Activated CD8-positive, alpha-beta T cell treated with anti-CD3 and anti-CD28 coated beads for 36 hours (primary cell): ENCODE measurements at regions not wholly inside any gene's neighbourhood (a gene's known extent, or its start where the extent isn't known, plus 50 kb on each side); places are given as distances from the start of the nearest gene placed in this dataset.
"Not testable (repeated sequence)": the region's sequence is repeated elsewhere in the genome, so short reads cannot be mapped to it uniquely, and the experiment has no call there.

Experiments
- ATAC-seq: fragments of 200-7000 bp; cut with Tn5 transposase; one replicate; pipeline ENCODE4 v1.10.0; 2021; ENCODE audit warnings: mild to moderate bottlenecking, moderate library complexity
- CTCF ChIA-PET: fragments of 350-600 bp; sonication (Branson Sonifier 250); formaldehyde crosslinking; loops from one replicate; lab custom pipeline; 2021; ENCODE audit warnings: antibody characterized with exemption; lab: Charles Lee
- POLR2A ChIA-PET: fragments of 350-600 bp; sonication (Branson Sonifier 250); formaldehyde crosslinking; loops from one replicate; lab custom pipeline; 2021; ENCODE audit warnings: antibody characterized with exemption; lab: Charles Lee
- DNase-seq: peaks from one replicate; pipeline ENCODE4 v3.0.0-alpha.2; 2020
- H3K27ac Mint-ChIP-seq: one replicate; pipeline ENCODE4 v1.8.0; 2021; ENCODE audit warnings: mild to moderate bottlenecking, mixed read lengths
- H3K27me3 Mint-ChIP-seq: one replicate; pipeline ENCODE4 v1.8.0; 2021; ENCODE audit warnings: mixed read lengths
- H3K36me3 Mint-ChIP-seq: one replicate; pipeline ENCODE4 v1.8.0; 2021; ENCODE audit warnings: low read depth, mixed read lengths
- H3K4me1 Mint-ChIP-seq: one replicate; pipeline ENCODE4 v1.8.0; 2021; ENCODE audit warnings: low read depth, mixed read lengths
- H3K4me3 Mint-ChIP-seq: one replicate; pipeline ENCODE4 v1.8.0; 2021; ENCODE audit warnings: mild to moderate bottlenecking, moderate library complexity, mixed read lengths
- H3K9me3 Mint-ChIP-seq: one replicate; pipeline ENCODE4 v1.8.0; 2021; ENCODE audit warnings: mixed read lengths
- CTCF ChIP-seq: fragments of 200-600 bp; IDR thresholded peaks from one replicate; pipeline ENCODE4 v1.8.0; 2022; ENCODE audit warnings: antibody characterized with exemption, mild to moderate bottlenecking
- intact Hi-C: fragments of 100-400 bp; cut with micrococcal nuclease; formaldehyde crosslinking; loops from one replicate; pipeline ENCODE4 v1.10.0; 2022

DNA sequence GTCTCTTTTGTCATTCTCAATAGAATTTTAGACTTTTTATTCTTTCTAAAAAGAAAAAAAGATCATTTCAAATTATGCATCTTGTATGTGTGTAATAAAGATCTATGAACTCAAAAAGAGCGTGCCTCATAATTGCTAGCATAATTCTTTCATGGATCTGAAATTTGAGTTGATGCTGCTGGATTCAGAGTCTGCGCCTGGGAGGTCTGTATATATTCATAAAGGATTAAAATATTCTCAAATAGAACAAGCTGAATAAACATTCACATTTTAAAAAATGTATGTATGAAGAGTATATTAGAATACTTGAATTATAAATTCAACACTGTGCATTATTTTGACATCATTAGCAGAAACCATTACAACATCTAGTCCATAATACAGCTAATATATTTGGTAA, 297.8 kb upstream of the GRAMD2B start:
- ATAC-seq, result no peak
- intact Hi-C loops, result no loop called here
- Mint-ChIP-seq H3K4me3 (no peak overlapping the region), H3K9me3 (no peaks in the 10 kb centered on the region), H3K27me3 (no peaks in the 10 kb centered on the region), H3K4me1 (no peaks in the 10 kb centered on the region), H3K36me3 (no peaks in the 10 kb centered on the region), H3K27ac (no peak overlapping the region)
- TF ChIP-seq CTCF, result no peak
- POLR2A ChIA-PET, result no interaction called here
- CTCF ChIA-PET, result no interaction called here
- DNase-seq, result no peak

- no peaks in the 10 kb centered on the region for H3K27me3 Mint-ChIP-seq
- no peak for TF ChIP-seq CTCF
- no peak overlapping the region for H3K27ac Mint-ChIP-seq
- ChIA-PET CTCF (no interaction called here), POLR2A (no interaction called here)
- peaks cover 1% of the 10 kb centered on the region for H3K9me3 Mint-ChIP-seq
- H3K4me3 Mint-ChIP-seq, result no peak overlapping the region
- no peak for ATAC-seq
- DNase-seq, result no peak
- no peaks in the 10 kb centered on the region for H3K4me1 Mint-ChIP-seq
- intact Hi-C loops, result no loop called here
- no peaks in the 10 kb centered on the region for H3K36me3 Mint-ChIP-seq
Measured at GRCh38 chr5:126126574-126126973, 296.6 kb upstream of the GRAMD2B start.

- H3K9me3 Mint-ChIP-seq, CTCF ChIA-PET, DNase-seq, POLR2A ChIA-PET, H3K27me3 Mint-ChIP-seq, H3K36me3 Mint-ChIP-seq, intact Hi-C loops, ATAC-seq, H3K27ac Mint-ChIP-seq, H3K4me3 Mint-ChIP-seq, H3K4me1 Mint-ChIP-seq: not testable (repeated sequence)
Measured at GRCh38 chr5:126127371-126127770, 295.8 kb upstream of the GRAMD2B start.

DNA sequence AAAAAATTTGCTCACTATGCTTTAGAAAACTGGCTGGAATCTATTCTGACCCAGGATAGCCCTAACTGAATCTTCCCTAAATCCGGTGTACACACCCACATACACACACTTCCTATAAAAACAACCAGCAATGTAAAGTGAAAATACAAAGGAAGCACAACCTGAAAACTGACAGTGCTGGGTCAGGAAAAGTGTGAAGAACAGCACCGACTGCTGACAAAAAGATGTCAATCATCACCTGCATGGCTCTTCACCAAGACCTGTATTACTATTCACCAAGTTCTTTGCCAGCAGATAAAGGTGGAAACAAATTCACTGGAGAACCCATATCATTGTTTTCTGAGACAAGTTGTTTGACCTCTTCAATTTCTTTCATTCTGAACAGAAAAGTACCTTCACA, 293.8 kb upstream of the GRAMD2B start:
- DNase-seq (no peak), ATAC-seq (no peak)
- H3K4me1 Mint-ChIP-seq, result no peaks in the 10 kb centered on the region
- H3K4me3 Mint-ChIP-seq, result no peak overlapping the region
- H3K27ac Mint-ChIP-seq, result no peak overlapping the region
- H3K36me3 Mint-ChIP-seq, result no peaks in the 10 kb centered on the region
- ChIA-PET CTCF (no interaction called here), POLR2A (no interaction called here)
- TF ChIP-seq CTCF, result no peak
- H3K27me3 Mint-ChIP-seq, result no peaks in the 10 kb centered on the region
- intact Hi-C loops, result no loop called here
- peaks cover 3% of the 10 kb centered on the region for H3K9me3 Mint-ChIP-seq

GRCh38 chr5:126133424-126133823, 289.8 kb upstream of the GRAMD2B start:
- ATAC-seq (no peak), DNase-seq (no peak)
- H3K9me3 Mint-ChIP-seq, result peaks cover 3% of the 10 kb centered on the region
- no peaks in the 10 kb centered on the region for H3K36me3 Mint-ChIP-seq
- POLR2A ChIA-PET, result no interaction called here
- no peaks in the 10 kb centered on the region for H3K27me3 Mint-ChIP-seq
- intact Hi-C loops, result no loop called here
- TF ChIP-seq CTCF, result no peak
- no peak overlapping the region for H3K27ac Mint-ChIP-seq
- H3K4me3 Mint-ChIP-seq, result no peak overlapping the region
- CTCF ChIA-PET, result no interaction called here
- H3K4me1 Mint-ChIP-seq, result no peaks in the 10 kb centered on the region

GRCh38 chr5:126137891-126138280, 285.3 kb upstream of the GRAMD2B start:
- CTCF ChIA-PET, result no interaction called here
- TF ChIP-seq CTCF, result no peak
- ATAC-seq (no peak), DNase-seq (no peak)
- Mint-ChIP-seq H3K36me3 (no peaks in the 10 kb centered on the region), H3K9me3 (peaks cover 3% of the 10 kb centered on the region), H3K27me3 (no peaks in the 10 kb centered on the region), H3K4me3 (no peak overlapping the region), H3K4me1 (no peaks in the 10 kb centered on the region), H3K27ac (no peak overlapping the region)
- POLR2A ChIA-PET, result no interaction called here
- intact Hi-C loops, result no loop called here
